T-cell (primary cell): ENCODE measurements at regions not wholly inside any gene's neighbourhood (a gene's known extent, or its start where the extent isn't known, plus 50 kb on each side); places are given as distances from the start of the nearest gene placed in this dataset.

Source experiments
- ATAC-seq, 4 experiments: fragments of 200-7000 bp in 3 of 4; fragments of 150-1000 bp in 1 of 4; cut with Tn5 transposase; replicated peaks in 1 of 4; 1 replicate in 3 of 4; 2 replicates in 1 of 4; pipeline ENCODE4 v1.10.0; 2021; ENCODE audit warnings: moderate library complexity in 3 of 4, mild to moderate bottlenecking in 2 of 4, moderate number of reproducible peaks in 1 of 4
- CTCF ChIA-PET, 2 donors: fragments of 300-600 bp; sonication (Branson Sonifier 250); formaldehyde crosslinking; loops; one replicate each; lab custom pipeline; 2022; ENCODE audit warnings: antibody characterized with exemption in 2 of 2; lab: Charles Lee
- POLR2A ChIA-PET, 2 donors: fragments of 300-600 bp; sonication (Branson Sonifier 250); formaldehyde crosslinking; loops; one replicate each; lab custom pipeline; 2022; ENCODE audit warnings: antibody characterized with exemption in 2 of 2; lab: Charles Lee
- DNase-seq, 35 experiments: peaks; one replicate each; pipeline versions ENCODE4 v3.0.0 to v3.0.0-alpha.2; 2013 to 2023
- H3K27ac ChIP-seq: one replicate; pipeline ENCODE4 v1.5.1; 2013; ENCODE audit warnings: low read length
- H3K27me3 ChIP-seq, 2 experiments: replicated peaks in 1 of 2; 1 replicate in 1 of 2; 2 replicates in 1 of 2; pipeline versions ENCODE4 v1.6.1 to v1.7.0; 2013; ENCODE audit warnings: low read length in 1 of 2, mixed read lengths in 1 of 2; ENCODE audit not compliant: control insufficient read depth in 2 of 2, insufficient read depth in 2 of 2; ENCODE audit errors: extremely low read depth in 1 of 2
- H3K36me3 ChIP-seq, 2 donors: 1 replicate in 1 of 2; 2 replicates in 1 of 2; pipeline versions ENCODE4 v1.6.1 to v1.7.0; 2013; ENCODE audit warnings: low read length in 1 of 2; ENCODE audit not compliant: control insufficient read depth in 2 of 2, insufficient read depth in 1 of 2; ENCODE audit errors: extremely low read depth in 1 of 2
- H3K4me1 ChIP-seq, 2 experiments: 1 replicate in 1 of 2; 2 replicates in 1 of 2; pipeline versions ENCODE4 v1.6.1 to v1.7.0; 2013; ENCODE audit warnings: low read length in 2 of 2, mixed read lengths in 1 of 2; ENCODE audit not compliant: insufficient read depth in 2 of 2, control insufficient read depth in 1 of 2; ENCODE audit errors: extremely low read depth in 1 of 2
- H3K4me3 ChIP-seq, 2 donors: 1 replicate in 1 of 2; 2 replicates in 1 of 2; pipeline versions ENCODE4 v1.5.1 to v1.7.0; 2013; ENCODE audit warnings: mild to moderate bottlenecking in 2 of 2, low read length in 1 of 2, moderate library complexity in 1 of 2; ENCODE audit not compliant: control insufficient read depth in 1 of 2; ENCODE audit errors: extremely low read depth in 1 of 2
- H3K9me3 ChIP-seq: 2 replicates; pipeline ENCODE4 v1.7.0; 2013
- H3K27ac Mint-ChIP-seq, 2 donors: one replicate each; pipeline ENCODE4 v1.8.0; 2020 to 2021; ENCODE audit warnings: mild to moderate bottlenecking in 2 of 2, mixed read lengths in 2 of 2
- H3K27me3 Mint-ChIP-seq, 2 donors: one replicate each; pipeline ENCODE4 v1.8.0; 2021 to 2022; ENCODE audit warnings: mixed read lengths in 2 of 2
- H3K36me3 Mint-ChIP-seq: one replicate; pipeline ENCODE4 v1.8.0; 2021; ENCODE audit warnings: mixed read lengths
- H3K4me1 Mint-ChIP-seq, 3 donors: one replicate each; pipeline ENCODE4 v1.8.0; 2020 to 2022; ENCODE audit warnings: mixed read lengths in 3 of 3, mild to moderate bottlenecking in 1 of 3
- H3K4me3 Mint-ChIP-seq, 3 donors: one replicate each; pipeline ENCODE4 v1.8.0; 2020 to 2022; ENCODE audit warnings: mild to moderate bottlenecking in 3 of 3, mixed read lengths in 3 of 3, moderate library complexity in 3 of 3
- H3K9me3 Mint-ChIP-seq, 3 donors: one replicate each; pipeline ENCODE4 v1.8.0; 2020 to 2022; ENCODE audit warnings: mixed read lengths in 3 of 3
- WGBS: methylation state at CpG from one replicate; pipeline ENCODE4 v1.1.5; 2013; ENCODE audit warnings: missing lambda C conversion rate; ENCODE audit not compliant: insufficient coverage; 5-methylcytosine and 5-hydroxymethylcytosine counted together

DNA sequence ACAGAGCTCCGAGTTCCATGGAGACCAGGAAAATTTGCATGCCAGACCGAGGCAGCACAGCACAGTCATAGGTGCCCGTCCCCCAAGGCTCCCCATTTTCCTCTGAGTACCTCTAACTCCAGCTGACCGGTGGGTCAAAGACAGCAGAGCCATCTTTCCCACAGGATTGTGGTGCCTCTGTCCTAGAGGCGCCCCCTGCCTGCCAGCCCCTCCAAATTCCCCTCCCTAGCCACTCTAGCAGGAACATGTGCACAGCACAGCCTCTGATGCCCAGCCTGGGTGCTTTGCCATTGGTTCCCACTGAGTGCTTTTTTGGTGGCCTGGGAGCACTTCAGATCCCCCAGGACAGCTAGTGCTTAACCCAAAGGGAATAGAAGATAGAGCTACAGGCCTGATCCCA is 368.5 kb upstream of the PABPC5 start:
- Mint-ChIP-seq H3K27ac (no peak overlapping the region), H3K4me3 (no peak overlapping the region), H3K9me3 (peaks cover 0 to 5% (median 4%) of the 10 kb centered on the region in 3 donors), H3K36me3 (no peaks in the 10 kb centered on the region), H3K27me3 (peaks cover 0 to 4% of the 10 kb centered on the region in 2 donors), H3K4me1 (no peaks in the 10 kb centered on the region)
- DNase-seq (no peak), ATAC-seq (no peak)
- CTCF ChIA-PET = no interaction called here
- Histone ChIP-seq H3K36me3 (no peaks in the 10 kb centered on the region), H3K27me3 (no peaks in the 10 kb centered on the region), H3K27ac (no peak overlapping the region), H3K4me3 (no peak overlapping the region), H3K4me1 (no peaks in the 10 kb centered on the region), H3K9me3 (no peaks in the 10 kb centered on the region)
- WGBS = no CpG with 5 or more reads among the region's 5 CpGs
- POLR2A ChIA-PET = no interaction called here

DNA sequence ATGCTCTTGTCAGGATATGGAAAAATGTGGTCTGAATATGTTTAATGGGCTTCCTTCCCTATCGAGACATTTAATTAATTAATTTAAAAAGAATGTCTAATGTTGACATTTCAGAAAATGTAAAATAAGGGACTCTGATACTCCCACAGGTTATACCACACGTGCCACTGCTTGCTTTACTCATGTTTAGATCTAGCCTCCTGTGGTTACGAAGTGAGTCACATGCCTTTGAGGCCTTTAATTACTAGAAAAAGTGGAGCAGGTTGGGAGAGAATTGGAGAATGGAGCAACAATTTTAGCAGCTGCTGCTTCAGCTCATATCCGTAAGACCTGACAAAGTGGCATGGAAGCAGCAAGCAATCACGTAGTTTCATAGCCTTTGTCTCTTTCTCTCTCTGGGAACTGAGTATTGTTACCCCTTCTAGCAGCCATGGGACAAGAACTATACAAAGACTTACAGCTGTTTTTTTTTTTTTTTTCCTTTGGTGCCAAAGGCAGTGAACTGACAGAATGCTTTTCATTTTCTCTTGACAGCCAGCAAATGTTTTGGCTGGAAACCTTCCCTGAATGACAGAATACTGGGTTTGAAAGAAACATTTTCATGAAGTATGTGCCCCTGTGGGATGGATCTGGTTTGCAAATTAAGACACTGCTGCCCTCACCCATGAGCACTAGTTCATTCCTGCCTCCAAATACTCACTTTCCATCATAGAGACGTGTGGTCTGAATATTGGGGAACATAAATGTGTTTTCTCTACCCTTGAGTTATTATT is 355.1 kb upstream of the PABPC5 start:
- H3K36me3 Mint-ChIP-seq = no peaks in the 10 kb centered on the region
- POLR2A ChIA-PET = no interaction called here
- WGBS = 80% methylated on average over 1 of the region's 6 CpGs
- Histone ChIP-seq H3K27ac (no peak overlapping the region), H3K9me3 (no peaks in the 10 kb centered on the region), H3K4me3 (no peak overlapping the region), H3K36me3 (no peaks in the 10 kb centered on the region), H3K27me3 (no peaks in the 10 kb centered on the region), H3K4me1 (no peaks in the 10 kb centered on the region)
- DNase-seq (no peak), ATAC-seq (no peak)
- CTCF ChIA-PET = no interaction called here
- H3K27ac Mint-ChIP-seq = no peak overlapping the region
- H3K27me3 Mint-ChIP-seq = no peaks in the 10 kb centered on the region
- H3K4me3 Mint-ChIP-seq = no peak overlapping the region
- H3K9me3 Mint-ChIP-seq = no peaks in the 10 kb centered on the region
- no peaks in the 10 kb centered on the region for H3K4me1 Mint-ChIP-seq

DNA sequence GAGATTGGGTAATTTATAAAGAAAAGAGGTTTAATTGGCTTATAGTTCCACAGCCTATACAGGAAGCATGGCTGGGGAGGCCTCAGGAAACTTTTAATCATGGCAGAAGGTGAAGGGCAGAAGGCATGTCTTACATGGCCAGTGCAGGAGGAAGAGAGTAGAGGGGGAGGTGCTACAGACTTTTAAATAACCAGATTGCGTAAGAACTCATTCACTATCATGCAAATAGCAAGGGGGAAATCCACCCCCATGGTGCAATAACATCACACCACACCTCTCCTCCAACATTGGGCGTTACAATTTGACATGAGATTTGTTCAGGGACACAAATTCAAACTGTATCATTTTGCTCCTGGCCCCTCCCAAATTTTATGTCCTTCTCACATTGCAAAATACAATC is 353.8 kb upstream of the PABPC5 start:
- Histone ChIP-seq H3K27me3 (no peaks in the 10 kb centered on the region), H3K27ac (no peak overlapping the region), H3K9me3 (no peaks in the 10 kb centered on the region), H3K36me3 (no peaks in the 10 kb centered on the region), H3K4me1 (no peaks in the 10 kb centered on the region), H3K4me3 (no peak overlapping the region)
- Mint-ChIP-seq H3K36me3 (no peaks in the 10 kb centered on the region), H3K27me3 (no peaks in the 10 kb centered on the region), H3K4me1 (no peaks in the 10 kb centered on the region), H3K9me3 (no peaks in the 10 kb centered on the region), H3K4me3 (no peak overlapping the region), H3K27ac (no peak overlapping the region)
- no peak for ATAC-seq
- 17% methylated on average over 1 of the region's 2 CpGs for WGBS
- CTCF ChIA-PET = no interaction called here
- DNase-seq = no peak
- POLR2A ChIA-PET = no interaction called here

DNA sequence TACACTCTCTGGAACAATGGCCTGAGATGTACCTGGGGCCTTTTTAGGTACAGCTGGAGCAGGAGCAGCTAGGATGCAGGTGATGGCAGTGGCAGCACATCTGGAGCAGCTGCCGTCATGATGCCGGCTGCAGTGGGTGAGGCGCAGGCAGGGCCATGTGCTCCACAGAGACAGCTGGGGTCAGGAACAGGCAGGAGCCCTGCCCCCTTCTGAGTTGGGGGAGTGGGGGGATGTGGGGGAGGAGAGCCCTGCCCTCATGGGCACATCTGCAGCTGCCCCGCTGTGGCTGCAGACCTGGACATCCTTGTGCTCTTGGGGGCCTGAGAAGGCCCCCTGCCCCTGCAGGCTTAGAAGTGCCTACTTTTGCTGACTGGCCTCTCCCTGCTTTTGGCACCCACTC is 352.8 kb upstream of the PABPC5 start:
- Mint-ChIP-seq H3K27ac (no peak overlapping the region), H3K4me3 (no peak overlapping the region), H3K36me3 (no peaks in the 10 kb centered on the region), H3K9me3 (no peaks in the 10 kb centered on the region), H3K4me1 (no peaks in the 10 kb centered on the region), H3K27me3 (no peaks in the 10 kb centered on the region)
- no peak for ATAC-seq
- no peak for DNase-seq
- ChIA-PET POLR2A (no interaction called here), CTCF (no interaction called here)
- Histone ChIP-seq H3K36me3 (no peaks in the 10 kb centered on the region), H3K4me3 (no peak overlapping the region), H3K9me3 (peaks cover 2% of the 10 kb centered on the region), H3K4me1 (no peaks in the 10 kb centered on the region), H3K27ac (no peak overlapping the region), H3K27me3 (no peaks in the 10 kb centered on the region)
- WGBS = 93% methylated on average over 2 of the region's 4 CpGs

DNA sequence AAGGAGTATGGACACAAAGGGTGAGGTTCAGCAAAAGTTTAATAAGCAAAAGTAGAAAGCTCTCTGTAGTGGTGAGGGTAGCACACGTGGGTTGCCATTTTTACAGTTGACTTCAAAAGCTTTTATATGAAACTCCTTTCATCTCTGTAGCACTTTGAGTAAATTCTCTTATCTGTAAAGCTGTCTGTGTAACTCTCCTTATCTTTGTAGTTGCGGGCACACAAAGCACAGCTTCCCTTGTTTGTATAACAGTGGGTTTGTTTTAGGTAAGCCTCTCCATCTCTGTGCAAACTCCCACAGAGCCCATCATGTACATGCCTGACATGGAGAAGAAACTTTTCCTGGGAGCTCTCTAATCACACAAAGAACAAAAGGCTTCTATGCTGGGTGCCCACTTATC is 325.9 kb upstream of the PABPC5 start:
- Mint-ChIP-seq H3K4me3 (no peak overlapping the region), H3K36me3 (no peaks in the 10 kb centered on the region), H3K9me3 (peaks cover 0 to 2% (median 0%) of the 10 kb centered on the region in 3 donors), H3K4me1 (no peaks in the 10 kb centered on the region), H3K27ac (no peak overlapping the region), H3K27me3 (peaks cover 0 to 3% of the 10 kb centered on the region in 2 donors)
- Histone ChIP-seq H3K27me3 (no peaks in the 10 kb centered on the region), H3K27ac (no peak overlapping the region), H3K9me3 (no peaks in the 10 kb centered on the region), H3K4me3 (no peak overlapping the region), H3K4me1 (no peaks in the 10 kb centered on the region), H3K36me3 (no peaks in the 10 kb centered on the region)
- ChIA-PET CTCF (no interaction called here), POLR2A (no interaction called here)
- DNase-seq (no peak), ATAC-seq (no peak)
- no CpG with 5 or more reads among the region's 2 CpGs for WGBS

DNA sequence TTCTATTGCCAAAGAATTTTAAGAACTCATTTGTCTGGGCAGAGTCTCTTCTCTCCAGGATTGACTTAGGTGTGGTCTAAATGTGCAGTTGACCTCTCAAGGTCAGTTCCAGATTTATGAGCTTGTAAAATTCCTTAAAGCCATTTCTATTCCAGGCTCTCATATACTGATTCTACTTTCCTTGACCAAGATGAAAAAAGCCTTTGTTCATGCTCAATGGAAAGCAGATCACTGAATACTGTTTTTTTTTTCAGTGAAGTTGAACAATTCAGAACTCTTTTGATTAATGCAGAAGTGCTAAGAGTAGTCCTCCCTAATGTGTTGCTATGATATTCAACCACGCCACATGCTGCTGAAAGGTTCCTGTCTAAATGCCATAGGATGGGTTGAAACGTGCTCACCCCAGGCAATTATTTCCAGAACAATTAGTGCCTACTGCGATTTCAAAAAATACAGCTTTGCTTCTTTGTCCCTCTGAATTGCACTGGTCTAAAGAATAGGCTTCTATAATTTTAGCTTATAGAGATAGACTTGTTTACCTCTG is 312.4 kb upstream of the PABPC5 start:
- no peak for ATAC-seq
- ChIA-PET CTCF (no interaction called here), POLR2A (no interaction called here)
- Histone ChIP-seq H3K27ac (no peak overlapping the region), H3K27me3 (no peaks in the 10 kb centered on the region), H3K4me1 (no peaks in the 10 kb centered on the region), H3K36me3 (no peaks in the 10 kb centered on the region), H3K9me3 (no peaks in the 10 kb centered on the region), H3K4me3 (no peak overlapping the region)
- WGBS = no CpG with 5 or more reads among the region's 3 CpGs
- H3K4me3 Mint-ChIP-seq = no peak overlapping the region
- H3K4me1 Mint-ChIP-seq = no peaks in the 10 kb centered on the region
- no peaks in the 10 kb centered on the region for H3K36me3 Mint-ChIP-seq
- H3K27me3 Mint-ChIP-seq = peaks cover 0 to 3% of the 10 kb centered on the region in 2 donors
- H3K27ac Mint-ChIP-seq = no peak overlapping the region
- no peaks in the 10 kb centered on the region for H3K9me3 Mint-ChIP-seq
- no peak for DNase-seq
